GM23338 (cell line): ENCODE measurements at regions not wholly inside any gene's neighbourhood (a gene's known extent, or its start where the extent isn't known, plus 50 kb on each side); places are given as distances from the start of the nearest gene placed in this dataset.

Experiments used
- ATAC-seq: fragments of 200-7000 bp; cut with Tn5 transposase; 3 replicates; pipeline ENCODE4 v1.9.1; 2020
- DNase-seq: peaks from one replicate; pipeline ENCODE4 v3.0.0-alpha.2; 2015; ENCODE audit warnings: low spot score
- H2AFZ ChIP-seq: fragments of 200-600 bp; sonication (generic); 2 replicates; pipeline ENCODE4 v1.8.0; 2016; ENCODE audit warnings: antibody characterized with exemption, mild to moderate bottlenecking, moderate library complexity
- H3F3A ChIP-seq: fragments of 200-600 bp; sonication (generic); replicated peaks from 2 replicates; pipeline ENCODE4 v1.8.0; 2017; ENCODE audit warnings: antibody characterized with exemption, mixed run types, low read depth
- H3K27ac ChIP-seq: fragments of 200-600 bp; sonication (generic); 2 replicates; pipeline ENCODE4 v1.6.1; 2016; ENCODE audit warnings: low read depth
- H3K27me3 ChIP-seq: fragments of 200-600 bp; sonication (generic); 2 replicates; pipeline ENCODE4 v1.8.0; 2016; ENCODE audit warnings: mild to moderate bottlenecking, mixed run types, moderate library complexity; ENCODE audit not compliant: insufficient read depth
- H3K36me3 ChIP-seq: fragments of 200-600 bp; sonication (generic); 2 replicates; pipeline ENCODE4 v1.8.0; 2016; ENCODE audit warnings: mild to moderate bottlenecking; ENCODE audit not compliant: insufficient read depth
- H3K4me1 ChIP-seq: fragments of 200-600 bp; sonication (generic); 2 replicates; pipeline ENCODE4 v1.8.0; 2016; ENCODE audit warnings: mild to moderate bottlenecking, moderate library complexity; ENCODE audit not compliant: insufficient read depth
- H3K4me2 ChIP-seq: fragments of 200-600 bp; sonication (generic); 2 replicates; pipeline ENCODE4 v1.7.1; 2017; ENCODE audit warnings: mixed run types
- H3K4me3 ChIP-seq: fragments of 200-600 bp; sonication (generic); 2 replicates; pipeline ENCODE4 v1.6.1; 2016; ENCODE audit warnings: mixed run types
- H3K79me2 ChIP-seq: fragments of 200-600 bp; sonication (generic); replicated peaks from 2 replicates; pipeline ENCODE4 v1.8.0; 2017; ENCODE audit warnings: mild to moderate bottlenecking; ENCODE audit not compliant: insufficient read depth
- H3K9me2 ChIP-seq: fragments of 200-600 bp; sonication (generic); 2 replicates; pipeline ENCODE4 v1.8.0; 2017; ENCODE audit not compliant: insufficient read depth
- H4K20me1 ChIP-seq: fragments of 200-600 bp; sonication (generic); replicated peaks from 2 replicates; pipeline ENCODE4 v1.8.0; 2017; ENCODE audit warnings: mild to moderate bottlenecking; ENCODE audit not compliant: insufficient read depth
- H3K27ac Mint-ChIP-seq: 2 replicates; pipeline ENCODE4 v1.8.0; 2020; ENCODE audit warnings: inconsistent platforms, mild to moderate bottlenecking, moderate library complexity, mixed read lengths
- H3K27me3 Mint-ChIP-seq: 3 replicates; pipeline ENCODE4 v1.8.0; 2022; ENCODE audit warnings: low read depth, mild to moderate bottlenecking, moderate library complexity, mixed read lengths, inconsistent platforms; ENCODE audit not compliant: insufficient read depth, poor library complexity
- H3K36me3 Mint-ChIP-seq: 3 replicates; pipeline ENCODE4 v1.8.0; 2021; ENCODE audit warnings: low read depth, mild to moderate bottlenecking, inconsistent platforms, moderate library complexity, mixed read lengths
- H3K4me1 Mint-ChIP-seq: 3 replicates; pipeline ENCODE4 v1.8.0; 2020; ENCODE audit warnings: mild to moderate bottlenecking, inconsistent platforms, mixed read lengths
- H3K4me3 Mint-ChIP-seq: 3 replicates; pipeline ENCODE4 v1.8.0; 2021; ENCODE audit warnings: moderate library complexity, mild to moderate bottlenecking, inconsistent platforms, mixed read lengths
- H3K9me3 Mint-ChIP-seq: 3 replicates; pipeline ENCODE4 v1.8.0; 2020; ENCODE audit warnings: moderate library complexity, mild to moderate bottlenecking, inconsistent platforms, mixed read lengths
- CREB1 ChIP-seq: fragments of 250-450 bp; sonication (Bioruptor Pico); IDR thresholded peaks from 2 replicates; pipeline ENCODE4 v1.5.0; 2020; ENCODE audit warnings: low read depth, mild to moderate bottlenecking, moderate library complexity
- EZH2 ChIP-seq: fragments of 200-600 bp; sonication (generic); IDR thresholded peaks from one replicate; pipeline ENCODE4 v1.8.0; 2017; ENCODE audit warnings: antibody characterized with exemption, mild to moderate bottlenecking, low read depth; ENCODE audit not compliant: unreplicated experiment
- EZH2phosphoT487 ChIP-seq: fragments of 200-600 bp; sonication (generic); IDR thresholded peaks from one replicate; pipeline ENCODE4 v1.8.1; 2018; ENCODE audit warnings: antibody characterized with exemption; ENCODE audit not compliant: unreplicated experiment
- JUNB ChIP-seq: IDR thresholded peaks from one replicate; pipeline ENCODE4 v1.6.1; 2016; ENCODE audit warnings: antibody characterized with exemption; ENCODE audit not compliant: unreplicated experiment
- NANOG ChIP-seq: IDR thresholded peaks from 2 replicates; pipeline ENCODE4 v1.6.1; 2016; ENCODE audit warnings: antibody characterized with exemption, borderline replicate concordance
- POLR2AphosphoS5 ChIP-seq: IDR thresholded peaks from 2 replicates; pipeline ENCODE4 v1.6.1; 2016; ENCODE audit warnings: antibody characterized with exemption, low read depth
- STAT1 ChIP-seq: IDR thresholded peaks from one replicate; pipeline ENCODE4 v1.6.1; 2016; ENCODE audit warnings: antibody characterized with exemption; ENCODE audit not compliant: unreplicated experiment
- ZNF114 ChIP-seq: fragments of 250-450 bp; sonication (Bioruptor Pico); IDR thresholded peaks from 2 replicates; pipeline ENCODE4 v1.5.0; 2020; ENCODE audit warnings: mild to moderate bottlenecking, moderate library complexity
- ZNF331 ChIP-seq: fragments of 250-450 bp; sonication (Bioruptor Pico); IDR thresholded peaks from 2 replicates; pipeline ENCODE4 v1.5.0; 2020; ENCODE audit warnings: low read depth, mild to moderate bottlenecking, moderate library complexity
- TF ChIP-seq, protein P1 (sequence below): IDR thresholded peaks from 2 replicates; pipeline ENCODE4 v1.6.1; 2016; ENCODE audit warnings: antibody characterized with exemption
- TF ChIP-seq, protein P2 (sequence below): IDR thresholded peaks from one replicate; pipeline ENCODE4 v1.6.1; 2018; ENCODE audit warnings: antibody characterized with exemption; ENCODE audit not compliant: unreplicated experiment
- TF ChIP-seq, protein P3 (sequence below), 2 experiments: fragments of 200-600 bp in 1 of 2; sonication (generic) in 1 of 2; conservative IDR thresholded peaks; 2 replicates each; pipeline versions ENCODE4 v1.5.1 to v1.6.1; 2016 to 2017; ENCODE audit warnings: antibody characterized with exemption in 2 of 2, low read depth in 2 of 2, mild to moderate bottlenecking in 2 of 2, moderate library complexity in 1 of 2

DNA sequence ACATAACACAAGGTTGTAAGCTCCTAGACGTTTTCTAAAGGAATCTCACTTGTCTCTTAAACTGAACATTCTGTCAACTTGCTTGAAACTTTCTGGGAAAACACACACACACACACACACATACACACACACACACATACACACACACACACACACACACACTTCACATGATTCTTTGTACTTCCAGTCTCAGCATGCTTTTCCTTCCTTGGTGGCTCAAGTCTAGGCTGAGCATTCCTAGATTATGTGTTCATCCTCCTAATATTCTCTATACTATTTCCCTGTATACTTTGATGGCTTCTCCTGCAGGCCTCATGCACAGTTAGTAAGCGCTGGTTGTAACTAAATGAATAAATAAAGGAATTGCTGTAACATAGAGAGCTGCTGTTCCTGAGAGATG, 372.1 kb downstream of the PTPRC start:
- Mint-ChIP-seq H3K4me1 (no peaks in the 10 kb centered on the region), H3K9me3 (no peaks in the 10 kb centered on the region), H3K4me3 (no peak overlapping the region), H3K27ac (no peak overlapping the region), H3K27me3 (peaks cover 3% of the 10 kb centered on the region), H3K36me3 (no peaks in the 10 kb centered on the region)
- Histone ChIP-seq H3K9me2 (no peaks in the 10 kb centered on the region), H3K27me3 (no peaks in the 10 kb centered on the region), H3K27ac (no peak overlapping the region), H3K36me3 (no peaks in the 10 kb centered on the region), H2AFZ (no peak overlapping the region), H4K20me1 (no peaks in the 10 kb centered on the region), H3K4me1 (no peaks in the 10 kb centered on the region), H3K4me3 (no peak overlapping the region), H3F3A (no peaks in the 10 kb centered on the region), H3K79me2 (no peaks in the 10 kb centered on the region), H3K4me2 (no peak overlapping the region)
- ATAC-seq (no peak), DNase-seq (no peak)
- no peak for TF ChIP-seq STAT1
- TF ChIP-seq, protein P1, sequence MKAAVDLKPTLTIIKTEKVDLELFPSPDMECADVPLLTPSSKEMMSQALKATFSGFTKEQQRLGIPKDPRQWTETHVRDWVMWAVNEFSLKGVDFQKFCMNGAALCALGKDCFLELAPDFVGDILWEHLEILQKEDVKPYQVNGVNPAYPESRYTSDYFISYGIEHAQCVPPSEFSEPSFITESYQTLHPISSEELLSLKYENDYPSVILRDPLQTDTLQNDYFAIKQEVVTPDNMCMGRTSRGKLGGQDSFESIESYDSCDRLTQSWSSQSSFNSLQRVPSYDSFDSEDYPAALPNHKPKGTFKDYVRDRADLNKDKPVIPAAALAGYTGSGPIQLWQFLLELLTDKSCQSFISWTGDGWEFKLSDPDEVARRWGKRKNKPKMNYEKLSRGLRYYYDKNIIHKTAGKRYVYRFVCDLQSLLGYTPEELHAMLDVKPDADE, result no peak
- no peak for TF ChIP-seq EZH2phosphoT487
- no peak for TF ChIP-seq CREB1 (CRISPR knock-in tag)
- TF ChIP-seq, protein P2, sequence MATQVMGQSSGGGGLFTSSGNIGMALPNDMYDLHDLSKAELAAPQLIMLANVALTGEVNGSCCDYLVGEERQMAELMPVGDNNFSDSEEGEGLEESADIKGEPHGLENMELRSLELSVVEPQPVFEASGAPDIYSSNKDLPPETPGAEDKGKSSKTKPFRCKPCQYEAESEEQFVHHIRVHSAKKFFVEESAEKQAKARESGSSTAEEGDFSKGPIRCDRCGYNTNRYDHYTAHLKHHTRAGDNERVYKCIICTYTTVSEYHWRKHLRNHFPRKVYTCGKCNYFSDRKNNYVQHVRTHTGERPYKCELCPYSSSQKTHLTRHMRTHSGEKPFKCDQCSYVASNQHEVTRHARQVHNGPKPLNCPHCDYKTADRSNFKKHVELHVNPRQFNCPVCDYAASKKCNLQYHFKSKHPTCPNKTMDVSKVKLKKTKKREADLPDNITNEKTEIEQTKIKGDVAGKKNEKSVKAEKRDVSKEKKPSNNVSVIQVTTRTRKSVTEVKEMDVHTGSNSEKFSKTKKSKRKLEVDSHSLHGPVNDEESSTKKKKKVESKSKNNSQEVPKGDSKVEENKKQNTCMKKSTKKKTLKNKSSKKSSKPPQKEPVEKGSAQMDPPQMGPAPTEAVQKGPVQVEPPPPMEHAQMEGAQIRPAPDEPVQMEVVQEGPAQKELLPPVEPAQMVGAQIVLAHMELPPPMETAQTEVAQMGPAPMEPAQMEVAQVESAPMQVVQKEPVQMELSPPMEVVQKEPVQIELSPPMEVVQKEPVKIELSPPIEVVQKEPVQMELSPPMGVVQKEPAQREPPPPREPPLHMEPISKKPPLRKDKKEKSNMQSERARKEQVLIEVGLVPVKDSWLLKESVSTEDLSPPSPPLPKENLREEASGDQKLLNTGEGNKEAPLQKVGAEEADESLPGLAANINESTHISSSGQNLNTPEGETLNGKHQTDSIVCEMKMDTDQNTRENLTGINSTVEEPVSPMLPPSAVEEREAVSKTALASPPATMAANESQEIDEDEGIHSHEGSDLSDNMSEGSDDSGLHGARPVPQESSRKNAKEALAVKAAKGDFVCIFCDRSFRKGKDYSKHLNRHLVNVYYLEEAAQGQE, result no peak
- TF ChIP-seq JUNB, result no peak
- TF ChIP-seq EZH2, result no peak
- no peak for TF ChIP-seq ZNF331

DNA sequence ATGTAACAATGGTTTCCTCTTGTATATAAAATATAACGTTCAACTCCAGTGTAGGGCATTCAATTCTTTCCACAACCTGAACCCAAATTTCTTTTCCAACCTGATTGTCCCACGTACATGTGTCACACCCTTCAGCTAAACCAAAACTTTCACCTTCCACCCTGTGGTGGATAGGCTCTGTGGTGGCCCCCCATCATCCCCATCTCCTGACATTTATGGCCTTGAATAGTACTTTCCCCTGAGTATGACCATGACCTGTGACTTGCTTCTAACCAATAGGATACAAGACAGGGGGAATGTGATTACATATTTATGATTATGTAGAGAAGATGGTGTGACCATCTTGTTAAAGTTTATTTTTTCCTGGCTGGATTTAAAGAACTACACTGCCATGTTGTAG, 377.0 kb downstream of the PTPRC start:
- no peaks in the 10 kb centered on the region for H4K20me1 ChIP-seq
- no peaks in the 10 kb centered on the region for H3K4me1 ChIP-seq
- no peaks in the 10 kb centered on the region for H3K4me1 Mint-ChIP-seq
- H3K36me3 ChIP-seq, result no peaks in the 10 kb centered on the region
- no peaks in the 10 kb centered on the region for H3K79me2 ChIP-seq
- no peaks in the 10 kb centered on the region for H3K27me3 ChIP-seq
- peaks cover 3% of the 10 kb centered on the region for H3K27me3 Mint-ChIP-seq
- no peak overlapping the region for H3K27ac ChIP-seq
- no peaks in the 10 kb centered on the region for H3F3A ChIP-seq
- no peak overlapping the region for H3K27ac Mint-ChIP-seq
- no peak for DNase-seq
- H3K4me3 ChIP-seq, result no peak overlapping the region
- H3K4me3 Mint-ChIP-seq, result no peak overlapping the region
- H3K36me3 Mint-ChIP-seq, result no peaks in the 10 kb centered on the region
- H3K4me2 ChIP-seq, result no peak overlapping the region
- H3K9me2 ChIP-seq, result no peaks in the 10 kb centered on the region
- H2AFZ ChIP-seq, result no peak overlapping the region
- H3K9me3 Mint-ChIP-seq, result no peaks in the 10 kb centered on the region
- no peak for ATAC-seq
- TF ChIP-seq NANOG, result no peak
- no peak for TF ChIP-seq POLR2AphosphoS5
- no peak for TF ChIP-seq ZNF114 (CRISPR knock-in tag)
- no peak for TF ChIP-seq EZH2
- TF ChIP-seq STAT1, result no peak
- TF ChIP-seq, protein P1, result no peak
- no peak for TF ChIP-seq EZH2phosphoT487
- TF ChIP-seq, protein P2, result no peak
- TF ChIP-seq ZNF331, result no peak
- TF ChIP-seq, protein P3, sequence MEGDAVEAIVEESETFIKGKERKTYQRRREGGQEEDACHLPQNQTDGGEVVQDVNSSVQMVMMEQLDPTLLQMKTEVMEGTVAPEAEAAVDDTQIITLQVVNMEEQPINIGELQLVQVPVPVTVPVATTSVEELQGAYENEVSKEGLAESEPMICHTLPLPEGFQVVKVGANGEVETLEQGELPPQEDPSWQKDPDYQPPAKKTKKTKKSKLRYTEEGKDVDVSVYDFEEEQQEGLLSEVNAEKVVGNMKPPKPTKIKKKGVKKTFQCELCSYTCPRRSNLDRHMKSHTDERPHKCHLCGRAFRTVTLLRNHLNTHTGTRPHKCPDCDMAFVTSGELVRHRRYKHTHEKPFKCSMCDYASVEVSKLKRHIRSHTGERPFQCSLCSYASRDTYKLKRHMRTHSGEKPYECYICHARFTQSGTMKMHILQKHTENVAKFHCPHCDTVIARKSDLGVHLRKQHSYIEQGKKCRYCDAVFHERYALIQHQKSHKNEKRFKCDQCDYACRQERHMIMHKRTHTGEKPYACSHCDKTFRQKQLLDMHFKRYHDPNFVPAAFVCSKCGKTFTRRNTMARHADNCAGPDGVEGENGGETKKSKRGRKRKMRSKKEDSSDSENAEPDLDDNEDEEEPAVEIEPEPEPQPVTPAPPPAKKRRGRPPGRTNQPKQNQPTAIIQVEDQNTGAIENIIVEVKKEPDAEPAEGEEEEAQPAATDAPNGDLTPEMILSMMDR (conservative IDR thresholded peaks at IDR 0.05; ENCODE audit: low read depth in 2 of 2), result no peak
- TF ChIP-seq JUNB, result no peak
